ENCODE measurements at regions not wholly inside any gene's neighbourhood (a gene's known extent, or its start where the extent isn't known, plus 50 kb on each side); places are given as distances from the start of the nearest gene placed in this dataset.
"Not testable (repeated sequence)": the region's sequence is repeated elsewhere in the genome, so short reads cannot be mapped to it uniquely, and the experiment has no call there.

- no peaks in the 10 kb centered on the region for H3K4me1 Mint-ChIP-seq (ENCODE audit: insufficient read depth, unreplicated experiment)
- DNase-seq (ENCODE audit: unreplicated experiment) = no peak
- H3K4me3 Mint-ChIP-seq (ENCODE audit: unreplicated experiment) = no peak overlapping the region
- H3K27me3 Mint-ChIP-seq (ENCODE audit: insufficient read depth, unreplicated experiment) = no peaks in the 10 kb centered on the region
- no peak for TF ChIP-seq CTCF (IDR thresholded peaks at IDR 0.05; ENCODE audit: unreplicated experiment)
- H3K27ac Mint-ChIP-seq (ENCODE audit: low read depth, unreplicated experiment) = no peak overlapping the region
- ChIA-PET POLR2A (no interaction called here), CTCF (interaction anchor here (0.7 kb wide), 1 partner anchor 1200 kb away, joined by 6 read pairs; no protein-coding TSS in a partner anchor)
- BruUV-seq (replicated peaks) = no TSS peak
- intact Hi-C loops (cut with micrococcal nuclease) = no loop called here
- no peaks in the 10 kb centered on the region for H3K9me3 Mint-ChIP-seq (ENCODE audit: unreplicated experiment)
- no peaks in the 10 kb centered on the region for H3K36me3 Mint-ChIP-seq (ENCODE audit: insufficient read depth, unreplicated experiment)
Measured at GRCh38 chr9:81801190-81801589, 111.8 kb upstream of the TLE1 start.

DNA sequence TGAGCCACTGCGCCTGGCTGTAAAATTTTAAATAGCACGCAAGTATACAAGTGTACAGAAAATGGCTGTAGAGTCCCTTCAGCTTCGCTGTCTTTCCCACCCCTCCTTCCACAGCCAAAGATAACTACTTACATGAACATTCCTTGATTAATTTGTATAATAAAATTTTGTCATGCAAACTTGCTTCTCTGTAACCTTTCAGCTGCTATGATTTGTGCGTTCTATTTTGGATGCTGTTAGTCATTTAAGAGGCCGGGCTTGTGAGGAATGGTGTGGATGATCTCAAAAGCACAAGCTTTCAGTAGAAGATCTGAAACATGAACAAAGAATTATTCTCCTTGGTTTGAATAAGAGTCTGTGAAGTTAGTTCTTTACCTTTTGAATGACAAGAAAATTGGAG is 115.0 kb upstream of the TLE1 start:
- ChIA-PET CTCF (interaction anchor here (0.7 to 1.2 kb wide), 2 partner anchors 31 to 44 kb away, joined by 3 read pairs; no protein-coding TSS in a partner anchor), POLR2A (no interaction called here)
- Mint-ChIP-seq H3K4me1 (ENCODE audit: insufficient read depth, unreplicated experiment) (no peaks in the 10 kb centered on the region), H3K27me3 (ENCODE audit: insufficient read depth, unreplicated experiment) (no peaks in the 10 kb centered on the region), H3K36me3 (ENCODE audit: insufficient read depth, unreplicated experiment) (no peaks in the 10 kb centered on the region), H3K9me3 (ENCODE audit: unreplicated experiment) (no peaks in the 10 kb centered on the region), H3K4me3 (ENCODE audit: unreplicated experiment) (no peak overlapping the region), H3K27ac (ENCODE audit: low read depth, unreplicated experiment) (no peak overlapping the region)
- no peak for TF ChIP-seq CTCF (IDR thresholded peaks at IDR 0.05; ENCODE audit: unreplicated experiment)
- DNase-seq (ENCODE audit: unreplicated experiment) = no peak
- BruUV-seq (replicated peaks) = no TSS peak
- intact Hi-C loops (cut with micrococcal nuclease) = no loop called here

DNA sequence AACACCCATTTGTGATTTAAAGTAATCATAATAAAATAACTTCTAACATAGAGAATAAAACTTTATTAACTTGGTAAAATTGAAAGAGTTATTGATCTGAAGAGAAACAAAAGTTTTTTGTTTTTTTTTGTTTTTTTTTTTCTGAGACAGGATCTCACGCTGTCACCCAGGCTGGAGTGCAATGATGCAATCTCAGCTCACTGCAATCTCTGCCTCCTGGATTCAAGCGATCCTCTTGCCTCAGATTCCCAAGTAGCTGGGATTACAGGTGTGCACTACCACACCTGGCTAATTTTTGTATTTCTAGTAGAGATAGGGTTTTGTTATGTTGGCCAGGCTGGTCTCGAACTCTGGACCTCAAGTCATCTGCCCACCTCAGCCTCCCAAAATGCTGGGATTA is 116.5 kb upstream of the SPATA31D4 start:
- H3K4me3 Mint-ChIP-seq (ENCODE audit: unreplicated experiment); H3K27me3 Mint-ChIP-seq (ENCODE audit: insufficient read depth, unreplicated experiment); H3K27ac Mint-ChIP-seq (ENCODE audit: low read depth, unreplicated experiment); H3K36me3 Mint-ChIP-seq (ENCODE audit: insufficient read depth, unreplicated experiment); POLR2A ChIA-PET; H3K4me1 Mint-ChIP-seq (ENCODE audit: insufficient read depth, unreplicated experiment); BruUV-seq (replicated peaks); DNase-seq (ENCODE audit: unreplicated experiment); intact Hi-C loops (cut with micrococcal nuclease); H3K9me3 Mint-ChIP-seq (ENCODE audit: unreplicated experiment): not testable (repeated sequence)
- CTCF ChIA-PET = interaction anchor here (0.6 kb wide), 1 partner anchor 12 kb away, joined by 3 read pairs; no protein-coding TSS in a partner anchor

GRCh38 chr9:81814401-81814793 is 113.8 kb upstream of the SPATA31D4 start:
- CTCF ChIA-PET = no interaction called here
- no TSS peak for BruUV-seq (replicated peaks)

More at GRCh38 chr9:81814401-81814793, 113.8 kb upstream of the SPATA31D4 start:
- no peaks in the 10 kb centered on the region for H3K27me3 Mint-ChIP-seq (ENCODE audit: insufficient read depth, unreplicated experiment)
- intact Hi-C loops (cut with micrococcal nuclease) = no loop called here
- H3K27ac Mint-ChIP-seq (ENCODE audit: low read depth, unreplicated experiment) = no peak overlapping the region
- TF ChIP-seq CTCF (IDR thresholded peaks at IDR 0.05; ENCODE audit: unreplicated experiment) = no peak
- no peaks in the 10 kb centered on the region for H3K36me3 Mint-ChIP-seq (ENCODE audit: insufficient read depth, unreplicated experiment)
- no peak for DNase-seq (ENCODE audit: unreplicated experiment)
- no peak overlapping the region for H3K4me3 Mint-ChIP-seq (ENCODE audit: unreplicated experiment)
- POLR2A ChIA-PET = interaction anchor here (0.7 kb wide), 1 partner anchor 13 kb away, joined by 3 read pairs; no protein-coding TSS in a partner anchor
- peaks cover 8% of the 10 kb centered on the region for H3K4me1 Mint-ChIP-seq (ENCODE audit: insufficient read depth, unreplicated experiment)
- H3K9me3 Mint-ChIP-seq (ENCODE audit: unreplicated experiment) = no peaks in the 10 kb centered on the region

Data from MCF 10A (cell line).